H9 (cell line): ENCODE measurements at regions not wholly inside any gene's neighbourhood (a gene's known extent, or its start where the extent isn't known, plus 50 kb on each side); places are given as distances from the start of the nearest gene placed in this dataset.

ENCODE experiments used
- DNase-seq: peaks from one replicate; pipeline ENCODE4 v3.0.0-alpha.2; 2017
- H2AFZ ChIP-seq: one replicate; pipeline ENCODE4 v1.6.1; 2013; ENCODE audit warnings: mild to moderate bottlenecking, low read length, control low read depth, moderate library complexity
- H2AK5ac ChIP-seq: 2 replicates; pipeline ENCODE4 v1.6.1; 2013; ENCODE audit warnings: low read length, control low read depth, mixed read lengths; ENCODE audit not compliant: insufficient read length
- H2BK120ac ChIP-seq: one replicate; pipeline ENCODE4 v1.6.1; 2013; ENCODE audit warnings: low read depth, mild to moderate bottlenecking, low read length, control low read depth, inconsistent platforms; ENCODE audit not compliant: poor library complexity, severe bottlenecking
- H2BK12ac ChIP-seq: 2 replicates; pipeline ENCODE4 v1.6.1; 2013; ENCODE audit warnings: low read length, control low read depth, mixed read lengths, low read depth; ENCODE audit not compliant: insufficient read length
- H2BK15ac ChIP-seq: 2 replicates; pipeline ENCODE4 v1.6.1; 2013; ENCODE audit warnings: low read depth, low read length, control low read depth
- H2BK20ac ChIP-seq: one replicate; pipeline ENCODE4 v1.6.1; 2013; ENCODE audit warnings: low read depth, mild to moderate bottlenecking, low read length, control low read depth, inconsistent platforms; ENCODE audit not compliant: poor library complexity, severe bottlenecking
- H2BK5ac ChIP-seq: 2 replicates; pipeline ENCODE4 v1.6.1; 2013; ENCODE audit warnings: low read length, control low read depth, mixed read lengths; ENCODE audit not compliant: insufficient read length
- H3K14ac ChIP-seq: 2 replicates; pipeline ENCODE4 v1.6.1; 2013; ENCODE audit warnings: low read length, control low read depth; ENCODE audit not compliant: insufficient read depth
- H3K18ac ChIP-seq: 2 replicates; pipeline ENCODE4 v1.6.1; 2013; ENCODE audit warnings: low read depth, mild to moderate bottlenecking, mixed read lengths, low read length, control low read depth; ENCODE audit not compliant: insufficient read length
- H3K23ac ChIP-seq: 2 replicates; pipeline ENCODE4 v1.6.1; 2013; ENCODE audit warnings: low read length, control low read depth, mixed read lengths, low read depth; ENCODE audit not compliant: insufficient read length
- H3K23me2 ChIP-seq: 2 replicates; pipeline ENCODE4 v1.6.1; 2013; ENCODE audit warnings: low read depth, mild to moderate bottlenecking, mixed read lengths, low read length, control low read depth; ENCODE audit not compliant: insufficient read length, poor library complexity, severe bottlenecking
- H3K27ac ChIP-seq: 2 replicates; pipeline ENCODE4 v1.5.1; 2013; ENCODE audit warnings: low read length, control low read depth, mixed read lengths, low read depth; ENCODE audit not compliant: insufficient read length
- H3K27me3 ChIP-seq: 2 replicates; pipeline ENCODE4 v1.6.1; 2013; ENCODE audit warnings: low read length, control low read depth, inconsistent platforms; ENCODE audit not compliant: insufficient read depth
- H3K4ac ChIP-seq: 2 replicates; pipeline ENCODE4 v1.6.1; 2013; ENCODE audit warnings: low read depth, mild to moderate bottlenecking, control low read depth, inconsistent platforms, low read length, moderate library complexity
- H3K4me1 ChIP-seq: 2 replicates; pipeline ENCODE4 v1.6.1; 2013; ENCODE audit warnings: low read length, control low read depth, inconsistent platforms; ENCODE audit not compliant: insufficient read depth
- H3K4me2 ChIP-seq: 2 replicates; pipeline ENCODE4 v1.6.1; 2013; ENCODE audit warnings: low read length, control low read depth, mixed read lengths; ENCODE audit not compliant: insufficient read length, insufficient read depth
- H3K56ac ChIP-seq: 2 replicates; pipeline ENCODE4 v1.6.1; 2013; ENCODE audit warnings: low read depth, mild to moderate bottlenecking, mixed read lengths, low read length, control low read depth; ENCODE audit not compliant: insufficient read length
- H3K79me1 ChIP-seq: 2 replicates; pipeline ENCODE4 v1.6.1; 2013; ENCODE audit warnings: low read depth, mild to moderate bottlenecking, moderate library complexity, low read length, control low read depth, inconsistent platforms; ENCODE audit not compliant: insufficient read depth, poor library complexity, severe bottlenecking
- H3K79me2 ChIP-seq: 2 replicates; pipeline ENCODE4 v1.6.1; 2013; ENCODE audit warnings: low read length, control low read depth, inconsistent platforms; ENCODE audit not compliant: insufficient read depth
- H3K9ac ChIP-seq: 2 replicates; pipeline ENCODE4 v1.6.1; 2013; ENCODE audit warnings: low read length, control low read depth, mixed read lengths; ENCODE audit not compliant: insufficient read length; ENCODE audit errors: extremely low read depth
- H3K9me3 ChIP-seq: one replicate; pipeline ENCODE4 v1.6.1; 2013; ENCODE audit warnings: low read depth, low read length, inconsistent platforms; ENCODE audit not compliant: control insufficient read depth
- H3T11ph ChIP-seq: one replicate; pipeline ENCODE4 v1.6.1; 2013; ENCODE audit warnings: mild to moderate bottlenecking, low read length, control low read depth, inconsistent platforms
- H4K20me1 ChIP-seq: one replicate; pipeline ENCODE4 v1.6.1; 2013; ENCODE audit not compliant: control insufficient read depth, insufficient read length, insufficient read depth
- H4K5ac ChIP-seq: 2 replicates; pipeline ENCODE4 v1.6.1; 2013; ENCODE audit warnings: low read depth, mild to moderate bottlenecking, mixed read lengths, low read length, control low read depth; ENCODE audit not compliant: insufficient read length
- H4K8ac ChIP-seq: replicated peaks from 2 replicates; pipeline ENCODE4 v1.6.1; 2013; ENCODE audit warnings: low read length, control low read depth, mixed read lengths, low read depth; ENCODE audit not compliant: insufficient read length
- H4K91ac ChIP-seq: 2 replicates; pipeline ENCODE4 v1.6.1; 2013; ENCODE audit warnings: low read depth, mild to moderate bottlenecking, moderate library complexity, mixed read lengths, low read length, control low read depth; ENCODE audit not compliant: insufficient read length
- H3K27ac Mint-ChIP-seq, 3 experiments: 2 replicates in 2 of 3; 3 replicates in 1 of 3; pipeline ENCODE4 v1.8.0; 2020 to 2021; ENCODE audit warnings: mixed read lengths in 3 of 3, mild to moderate bottlenecking in 1 of 3, moderate library complexity in 1 of 3
- H3K27me3 Mint-ChIP-seq: 2 replicates; pipeline ENCODE4 v1.8.0; 2021; ENCODE audit warnings: low read depth, mild to moderate bottlenecking, moderate library complexity, mixed read lengths
- H3K36me3 Mint-ChIP-seq, 3 experiments: 2 replicates in 2 of 3; 3 replicates in 1 of 3; pipeline ENCODE4 v1.8.0; 2020 to 2021; ENCODE audit warnings: low read depth in 3 of 3, mixed read lengths in 3 of 3; ENCODE audit not compliant: insufficient read depth in 1 of 3
- H3K4me1 Mint-ChIP-seq, 2 experiments: 2 replicates each; pipeline ENCODE4 v1.8.0; 2020; ENCODE audit warnings: mixed read lengths in 2 of 2
- H3K4me3 Mint-ChIP-seq, 2 experiments: 2 replicates in 1 of 2; 3 replicates in 1 of 2; pipeline ENCODE4 v1.8.0; 2020 to 2021; ENCODE audit warnings: mild to moderate bottlenecking in 2 of 2, mixed read lengths in 2 of 2, moderate library complexity in 1 of 2
- H3K9me3 Mint-ChIP-seq, 2 experiments: 2 replicates in 1 of 2; 3 replicates in 1 of 2; pipeline ENCODE4 v1.8.0; 2020; ENCODE audit warnings: mild to moderate bottlenecking in 2 of 2, mixed read lengths in 2 of 2, moderate library complexity in 1 of 2
- WGBS: extraction: QIAGEN DNeasy Blood & Tissue Kit; methylation state at CpG from one replicate; pipeline ENCODE4 v1.1.7; 2013; ENCODE audit warnings: missing lambda C conversion rate, low lambda C conversion rate, mixed read lengths; ENCODE audit not compliant: insufficient read length; ENCODE audit errors: extremely low coverage; 5-methylcytosine and 5-hydroxymethylcytosine counted together
- TF ChIP-seq, protein P1 (sequence below): fragments of 200-600 bp; sonication (generic); conservative IDR thresholded peaks from 3 replicates; pipeline ENCODE4 v1.8.0; 2021; ENCODE audit warnings: antibody characterized with exemption, mild to moderate bottlenecking

DNA sequence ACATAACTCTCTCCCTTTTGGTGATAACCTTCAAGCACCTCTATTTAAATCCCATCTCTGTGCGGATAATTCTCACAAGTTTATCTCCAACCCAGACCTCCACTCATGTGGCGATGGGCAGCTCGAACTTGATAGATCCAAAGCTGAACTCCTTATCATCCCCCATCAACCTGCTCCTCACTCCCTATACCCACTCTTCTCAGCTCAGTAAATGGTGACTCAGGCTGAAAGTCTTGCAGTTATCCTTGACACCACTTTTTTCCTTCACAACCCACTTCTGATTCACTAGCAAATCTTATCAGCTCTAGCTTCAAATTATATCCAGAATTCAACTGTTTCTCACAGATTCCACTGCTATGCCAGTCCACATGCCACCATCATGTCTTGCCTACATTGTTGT lies 155.3 kb upstream of the STXBP5 start:
- H3K9me3 ChIP-seq, result no peaks in the 10 kb centered on the region
- H4K5ac ChIP-seq, result no peak overlapping the region
- H3K9ac ChIP-seq, result no peak overlapping the region
- no peak overlapping the region for H2BK12ac ChIP-seq
- H3K27ac Mint-ChIP-seq, result no peak overlapping the region
- WGBS, result no CpG with 5 or more reads among the region's 3 CpGs
- H3K27ac ChIP-seq, result no peak overlapping the region
- H2BK15ac ChIP-seq, result no peak overlapping the region
- H3K23ac ChIP-seq, result no peak overlapping the region
- no peak overlapping the region for H2BK120ac ChIP-seq
- no peak overlapping the region for H3T11ph ChIP-seq
- H4K20me1 ChIP-seq, result no peaks in the 10 kb centered on the region
- H2BK20ac ChIP-seq, result no peak overlapping the region
- H3K4ac ChIP-seq, result no peak overlapping the region
- no peaks in the 10 kb centered on the region for H3K79me2 ChIP-seq
- no peak overlapping the region for H2AK5ac ChIP-seq
- H4K91ac ChIP-seq, result no peak overlapping the region
- no peak overlapping the region for H2AFZ ChIP-seq
- peaks cover 5 to 20% (median 8%) of the 10 kb centered on the region in 3 experiments; a peak in 6 of 7 replicates for H3K36me3 Mint-ChIP-seq
- H3K4me1 Mint-ChIP-seq, result peaks cover 19 to 26% of the 10 kb centered on the region in 2 experiments
- DNase-seq, result no peak
- H2BK5ac ChIP-seq, result no peak overlapping the region
- no peaks in the 10 kb centered on the region for H3K27me3 ChIP-seq
- H3K23me2 ChIP-seq, result no peaks in the 10 kb centered on the region
- peaks cover 4% of the 10 kb centered on the region; the same call in 1 of the 2 replicates for H3K4me1 ChIP-seq
- no peaks in the 10 kb centered on the region for H3K79me1 ChIP-seq
- H3K14ac ChIP-seq, result no peak overlapping the region
- H3K9me3 Mint-ChIP-seq, result peaks cover 9 to 13% of the 10 kb centered on the region in 2 experiments
- H3K56ac ChIP-seq, result no peak overlapping the region
- no peak overlapping the region for H3K4me2 ChIP-seq
- no peaks in the 10 kb centered on the region; the same call in 1 of the 2 replicates for H3K27me3 Mint-ChIP-seq
- no peak overlapping the region for H3K4me3 Mint-ChIP-seq
- no peak overlapping the region for H4K8ac ChIP-seq
- no peak overlapping the region for H3K18ac ChIP-seq
- TF ChIP-seq, protein P1, sequence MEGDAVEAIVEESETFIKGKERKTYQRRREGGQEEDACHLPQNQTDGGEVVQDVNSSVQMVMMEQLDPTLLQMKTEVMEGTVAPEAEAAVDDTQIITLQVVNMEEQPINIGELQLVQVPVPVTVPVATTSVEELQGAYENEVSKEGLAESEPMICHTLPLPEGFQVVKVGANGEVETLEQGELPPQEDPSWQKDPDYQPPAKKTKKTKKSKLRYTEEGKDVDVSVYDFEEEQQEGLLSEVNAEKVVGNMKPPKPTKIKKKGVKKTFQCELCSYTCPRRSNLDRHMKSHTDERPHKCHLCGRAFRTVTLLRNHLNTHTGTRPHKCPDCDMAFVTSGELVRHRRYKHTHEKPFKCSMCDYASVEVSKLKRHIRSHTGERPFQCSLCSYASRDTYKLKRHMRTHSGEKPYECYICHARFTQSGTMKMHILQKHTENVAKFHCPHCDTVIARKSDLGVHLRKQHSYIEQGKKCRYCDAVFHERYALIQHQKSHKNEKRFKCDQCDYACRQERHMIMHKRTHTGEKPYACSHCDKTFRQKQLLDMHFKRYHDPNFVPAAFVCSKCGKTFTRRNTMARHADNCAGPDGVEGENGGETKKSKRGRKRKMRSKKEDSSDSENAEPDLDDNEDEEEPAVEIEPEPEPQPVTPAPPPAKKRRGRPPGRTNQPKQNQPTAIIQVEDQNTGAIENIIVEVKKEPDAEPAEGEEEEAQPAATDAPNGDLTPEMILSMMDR, result no peak
